ENCODE measurements at regions not wholly inside any gene's neighbourhood (a gene's known extent, or its start where the extent isn't known, plus 50 kb on each side); places are given as distances from the start of the nearest gene placed in this dataset.

DNA sequence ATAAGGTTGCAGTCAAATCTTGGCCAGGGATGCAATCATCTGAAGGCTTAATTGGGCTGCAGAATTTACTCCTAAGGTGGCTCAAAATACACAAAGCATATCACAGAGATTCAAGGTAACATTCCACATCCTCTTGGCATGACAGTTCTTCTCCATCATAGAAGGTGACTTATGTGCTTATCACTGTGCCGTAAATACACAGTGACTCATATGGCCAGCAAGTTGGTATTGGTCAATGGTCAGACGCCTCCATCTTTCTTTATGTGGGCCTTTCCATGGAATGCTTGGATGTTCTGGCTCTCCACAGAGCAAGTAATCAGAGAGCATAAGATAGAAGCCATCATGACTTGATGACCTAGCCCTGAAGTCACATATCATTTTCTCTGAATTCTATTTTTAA is 168.8 kb upstream of the ST8SIA2 start:
- DNase-seq = no peak

DNA sequence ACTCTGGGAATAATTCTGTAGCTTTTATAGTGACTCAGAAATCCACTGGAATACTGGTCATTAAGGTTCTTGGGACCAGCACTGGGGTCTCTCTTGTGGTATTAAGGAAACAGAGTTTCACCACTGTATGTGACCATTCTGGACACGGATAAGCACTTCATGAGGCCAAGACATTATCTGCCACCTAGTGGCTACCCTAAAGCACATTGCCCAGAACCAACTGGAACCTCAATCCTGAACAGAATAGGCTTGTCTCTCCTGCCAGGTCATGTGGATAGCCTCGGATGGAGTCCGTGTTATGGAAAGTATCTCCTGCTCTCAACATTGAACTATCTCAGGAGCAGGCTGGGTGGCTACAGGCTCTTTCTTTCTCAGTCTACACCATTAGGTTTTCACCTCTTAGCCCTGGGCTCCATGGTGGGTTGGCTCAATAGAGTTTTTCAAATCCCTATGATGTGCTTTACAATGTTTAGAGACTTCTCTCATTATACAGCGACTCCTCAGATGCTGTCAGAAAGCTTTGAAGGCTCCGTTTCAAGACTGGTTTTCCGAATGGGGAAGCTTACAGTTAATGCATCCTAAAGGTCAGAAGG is 167.6 kb upstream of the ST8SIA2 start:
- no peak for DNase-seq

DNA sequence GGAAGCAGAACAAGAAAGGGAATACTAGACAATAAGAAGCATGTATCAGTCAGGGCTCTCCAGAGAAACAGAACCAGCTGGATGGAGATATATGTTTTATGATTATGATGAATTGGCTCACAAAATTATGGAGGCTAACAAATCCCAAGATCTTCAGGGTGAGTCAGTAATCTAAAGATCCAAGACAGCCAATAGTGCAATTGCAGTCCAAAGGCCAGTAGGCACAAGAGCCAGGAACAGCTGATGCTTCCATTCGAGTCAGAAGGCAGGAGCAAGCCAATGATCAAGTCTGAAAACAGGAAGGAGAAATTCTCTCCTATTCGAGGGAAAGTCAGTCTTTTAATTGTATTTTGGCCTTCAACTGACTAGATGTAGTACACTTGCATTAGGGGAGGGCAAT is 164.9 kb upstream of the ST8SIA2 start:
- DNase-seq = no peak

DNA sequence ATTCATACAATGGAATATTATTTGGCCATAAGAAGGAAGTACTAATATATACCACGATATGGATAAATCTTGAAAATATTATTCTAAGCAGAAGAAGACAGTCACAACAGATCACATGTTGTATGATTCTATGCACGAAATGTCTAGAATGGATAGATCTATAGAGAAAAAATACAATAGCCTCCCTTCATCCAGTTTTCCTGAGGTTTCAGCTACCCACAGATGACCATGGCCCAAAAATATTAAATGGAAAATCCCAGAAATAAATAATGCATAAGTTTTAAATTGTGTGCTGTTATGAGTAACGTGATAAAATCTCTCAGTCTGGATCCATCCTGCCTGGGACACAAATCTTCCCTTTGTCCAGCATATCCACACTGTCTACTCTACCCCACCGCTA is 162.2 kb upstream of the ST8SIA2 start:
- DNase-seq = no peak

DNA sequence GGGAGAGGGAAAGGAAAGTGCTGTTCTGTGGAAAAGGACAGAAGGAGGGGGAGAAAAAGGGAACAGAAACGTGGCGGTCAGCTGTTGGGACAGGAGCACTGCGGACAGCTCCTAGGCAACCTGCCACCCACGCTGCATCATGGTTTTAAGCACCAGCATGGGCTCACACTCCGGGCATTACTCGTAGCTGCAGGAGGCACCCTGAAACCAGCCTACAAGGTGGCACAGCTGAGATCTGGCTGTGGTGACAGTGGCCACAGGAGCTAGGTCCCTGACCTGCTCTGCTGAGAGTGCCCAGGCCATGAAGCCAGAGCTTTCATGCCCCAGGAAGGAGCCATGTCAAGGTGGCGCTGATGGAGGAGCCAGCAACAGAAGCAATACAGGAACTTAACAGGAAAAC is 161.4 kb upstream of the ST8SIA2 start:
- no peak for DNase-seq

DNA sequence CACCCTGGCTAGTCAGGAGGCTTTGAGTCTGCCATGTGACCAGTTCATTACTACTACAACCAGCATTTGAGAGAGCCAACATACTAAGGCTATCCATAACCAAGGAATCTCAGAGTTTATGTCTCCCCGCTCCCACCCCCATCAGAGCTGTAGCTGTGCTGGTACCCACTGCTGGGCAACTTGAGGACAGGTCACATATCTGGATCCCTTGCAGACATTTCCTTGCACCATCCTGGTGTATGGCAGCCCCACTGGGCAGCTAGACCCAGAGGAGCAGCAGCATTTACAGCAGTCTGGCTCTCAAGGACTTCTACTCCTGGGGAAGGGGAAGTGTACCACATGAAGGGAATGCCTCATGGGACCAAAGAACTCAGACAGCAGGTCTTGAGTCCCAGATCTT is 160.8 kb upstream of the ST8SIA2 start:
- DNase-seq = no peak

DNA sequence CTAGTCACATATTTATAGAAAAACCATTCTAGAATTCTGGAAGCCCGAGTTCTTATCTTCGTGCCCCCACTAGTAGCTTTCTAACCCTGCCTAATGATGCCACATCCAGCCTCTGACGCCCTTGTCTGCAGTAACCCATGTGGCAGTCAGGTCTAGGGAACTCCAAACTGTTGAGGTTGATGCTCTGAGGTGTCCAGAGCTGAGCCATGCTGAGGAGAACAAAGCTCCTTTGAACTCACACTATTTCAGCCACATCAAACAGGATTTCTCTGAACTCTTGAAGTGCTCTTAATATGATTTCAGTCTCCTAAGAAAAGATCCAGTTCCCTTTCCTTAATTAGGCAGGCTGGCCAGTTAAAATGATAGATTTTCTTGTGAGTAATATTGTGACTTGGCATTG is 150.5 kb upstream of the ST8SIA2 start:
- DNase-seq = no peak

DNA sequence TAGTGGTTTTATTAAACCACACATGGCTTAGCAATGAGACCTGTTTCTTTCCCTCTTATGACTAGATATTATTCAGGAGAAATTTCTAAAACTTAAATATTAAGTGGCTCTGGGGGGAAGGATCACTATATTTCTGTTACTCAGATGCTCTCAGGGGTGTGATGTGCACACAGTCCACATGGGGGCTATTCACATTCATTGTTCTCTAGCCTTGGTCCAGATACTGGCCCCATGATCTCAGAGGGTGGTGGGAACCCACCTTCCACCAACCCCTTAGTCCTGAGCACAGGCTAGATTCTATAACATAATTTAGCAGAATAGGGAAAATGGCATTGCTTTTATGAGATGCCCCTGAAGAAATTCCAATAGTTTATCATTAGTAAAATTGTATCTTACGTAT is 149.0 kb upstream of the ST8SIA2 start:
- DNase-seq = no peak

DNA sequence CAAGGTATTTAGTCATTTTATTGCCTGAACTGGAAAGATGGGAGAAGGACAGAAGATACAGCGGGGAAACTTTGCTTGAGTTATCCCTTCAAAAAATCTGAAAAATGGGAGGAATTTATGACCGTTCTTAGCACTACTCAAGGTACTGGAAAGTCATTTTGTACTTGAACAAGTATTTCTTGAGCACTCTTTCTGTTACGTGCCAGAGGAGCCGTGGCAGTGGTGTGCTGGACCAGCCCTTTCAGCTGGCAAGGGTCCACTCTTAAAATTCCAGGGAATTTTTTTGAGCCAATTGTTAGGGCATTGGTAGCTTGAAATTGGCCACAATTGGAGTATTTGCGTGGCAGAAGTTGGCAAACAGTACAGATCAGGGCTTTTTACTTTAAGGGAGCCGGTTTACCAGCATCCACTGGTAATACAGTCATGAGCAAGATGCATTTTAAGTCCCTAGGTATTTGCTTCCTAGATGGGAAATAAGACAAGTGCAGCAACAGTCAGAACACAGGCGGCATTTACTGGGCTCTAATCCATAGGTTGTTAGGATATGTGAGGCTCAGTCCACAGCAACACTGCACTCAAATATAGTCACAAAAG is 145.9 kb upstream of the ST8SIA2 start:
- no peak for DNase-seq

DNA sequence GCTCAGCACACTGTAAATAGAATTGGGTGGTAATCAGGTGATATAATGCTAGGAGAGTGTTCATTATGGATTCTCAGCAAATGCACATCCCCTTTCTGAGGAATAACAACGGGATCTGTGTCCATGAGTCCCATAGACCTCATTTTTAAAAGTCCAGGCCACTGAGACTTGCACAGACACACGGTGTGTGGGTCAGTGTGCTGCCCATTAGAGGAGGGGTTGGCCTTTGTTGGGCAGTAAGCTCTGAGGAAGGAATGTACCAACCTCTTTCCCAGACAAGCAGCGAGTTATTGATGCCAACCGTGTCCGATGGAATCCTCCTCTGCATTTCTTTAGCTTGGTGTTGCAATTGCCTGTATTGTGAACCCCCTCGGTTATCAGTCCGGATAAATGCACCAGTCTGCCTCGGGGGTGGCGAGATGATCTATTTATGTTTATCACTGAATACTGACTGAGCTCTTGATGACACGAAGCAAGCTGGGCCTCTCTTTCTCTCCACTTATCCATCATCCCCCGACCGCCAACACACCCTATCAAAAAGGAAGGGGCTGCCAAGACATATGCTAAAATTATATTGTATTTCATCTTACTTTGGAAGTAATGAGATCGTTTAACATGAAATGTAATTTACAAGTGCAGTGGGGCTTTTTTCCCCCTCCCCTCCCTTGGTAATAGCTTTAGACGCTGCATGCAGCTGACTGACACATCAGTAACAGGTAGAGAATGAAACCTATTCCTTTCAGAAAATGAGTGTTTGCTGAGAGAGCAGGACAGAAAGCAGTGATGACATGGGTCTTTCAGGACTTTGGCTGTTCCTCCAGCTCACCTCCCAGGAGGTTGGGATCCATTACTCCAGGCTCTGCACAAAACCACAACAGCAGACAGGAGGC is 126.6 kb upstream of the ST8SIA2 start:
- DNase-seq = no peak

DNA sequence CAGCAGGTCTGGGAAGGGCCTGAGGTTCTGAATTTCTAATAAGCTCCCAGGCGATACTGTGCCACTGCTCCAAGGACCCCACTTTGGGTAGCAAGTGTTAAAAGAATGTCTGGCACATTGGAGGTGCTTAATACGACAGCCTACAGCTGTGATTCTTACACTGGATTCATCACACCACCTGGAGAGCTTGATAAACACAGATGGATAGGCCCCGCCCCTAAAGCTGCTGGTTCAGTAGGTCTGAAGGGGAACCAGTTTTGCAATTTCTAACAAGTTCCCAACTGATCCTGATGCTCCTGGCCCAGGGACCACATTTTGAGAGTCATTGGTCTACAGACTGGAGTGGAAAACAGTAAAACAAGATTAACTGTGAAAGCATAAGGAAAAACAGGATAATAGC is 124.8 kb upstream of the ST8SIA2 start:
- no peak for DNase-seq

DNA sequence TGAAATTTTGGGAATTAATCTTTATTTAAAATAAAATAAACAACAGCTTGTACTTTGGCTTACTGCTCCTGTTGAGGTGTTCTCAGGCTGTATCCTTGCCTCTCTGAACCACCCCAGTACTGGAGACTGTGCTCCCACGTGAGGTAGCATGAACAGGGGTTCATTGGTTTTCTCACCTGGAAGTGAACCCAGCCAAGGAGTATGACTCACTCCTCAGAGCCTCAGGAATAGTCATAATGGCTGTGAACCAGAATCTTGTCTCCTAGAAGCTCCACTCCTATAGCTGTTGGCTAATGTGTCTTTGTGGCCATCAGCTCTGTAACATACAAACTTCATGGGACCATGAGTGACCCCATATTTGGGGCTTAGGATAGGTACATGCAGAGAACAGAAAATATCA is 122.5 kb upstream of the ST8SIA2 start:
- DNase-seq = no peak

DNA sequence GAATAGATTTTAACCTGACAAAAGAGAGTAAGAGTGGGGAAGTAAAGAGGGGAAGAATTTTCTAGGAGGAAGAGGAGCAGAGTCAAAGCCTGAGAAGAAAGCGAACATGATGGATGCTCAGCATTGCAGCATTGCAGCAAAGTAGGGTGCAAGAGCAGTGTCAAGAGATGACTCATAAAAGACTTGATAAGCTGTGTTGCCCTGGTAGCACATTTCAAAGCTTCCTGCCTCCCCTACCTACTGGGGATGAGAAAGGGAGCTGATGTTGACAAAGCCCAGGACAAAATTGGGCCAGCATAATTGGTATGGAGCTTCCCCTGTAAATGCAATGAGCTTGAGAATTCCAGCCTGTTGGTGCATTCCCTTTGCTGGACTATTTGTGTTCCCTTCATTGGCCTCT is 121.6 kb upstream of the ST8SIA2 start:
- DNase-seq = no peak

DNA sequence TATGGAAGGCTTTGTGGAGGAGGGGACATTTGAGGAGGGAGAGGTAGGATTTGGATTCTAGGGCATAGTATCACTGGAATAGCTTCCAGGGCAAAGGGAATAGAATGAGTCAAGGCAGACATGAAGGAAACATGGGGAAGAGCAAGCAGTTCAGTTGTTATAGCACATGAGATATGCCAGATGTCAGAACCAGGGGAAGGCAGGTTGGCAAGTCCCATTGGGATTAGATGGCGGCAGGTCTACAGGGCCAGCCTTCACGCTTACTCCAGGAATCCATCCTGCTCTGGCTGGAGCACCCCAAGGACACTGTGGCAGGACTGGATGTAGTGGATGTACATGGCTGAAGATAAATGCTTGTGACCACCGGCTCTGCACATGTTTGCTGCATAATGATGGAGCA is 120.4 kb upstream of the ST8SIA2 start:
- no peak for DNase-seq

DNA sequence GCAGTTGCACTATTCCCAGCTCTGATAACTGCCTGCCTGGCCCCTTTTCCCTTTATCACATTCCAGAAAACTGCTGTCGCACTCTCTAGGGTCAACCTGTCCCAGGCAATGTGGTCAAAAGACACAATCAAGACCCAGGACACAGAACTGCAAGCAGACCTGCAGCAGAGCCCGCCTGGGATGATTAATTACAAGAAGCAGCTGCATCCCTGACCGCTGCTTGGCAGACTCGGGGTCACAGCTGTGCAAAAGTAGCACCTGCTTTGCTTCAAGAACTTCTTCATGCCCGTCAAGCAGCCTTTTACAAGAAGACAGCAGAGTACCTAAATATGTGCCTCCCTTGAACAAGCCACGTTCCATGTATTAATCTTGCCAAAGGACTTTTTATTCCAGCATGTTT is 120.0 kb upstream of the ST8SIA2 start:
- DNase-seq = no peak

DNA sequence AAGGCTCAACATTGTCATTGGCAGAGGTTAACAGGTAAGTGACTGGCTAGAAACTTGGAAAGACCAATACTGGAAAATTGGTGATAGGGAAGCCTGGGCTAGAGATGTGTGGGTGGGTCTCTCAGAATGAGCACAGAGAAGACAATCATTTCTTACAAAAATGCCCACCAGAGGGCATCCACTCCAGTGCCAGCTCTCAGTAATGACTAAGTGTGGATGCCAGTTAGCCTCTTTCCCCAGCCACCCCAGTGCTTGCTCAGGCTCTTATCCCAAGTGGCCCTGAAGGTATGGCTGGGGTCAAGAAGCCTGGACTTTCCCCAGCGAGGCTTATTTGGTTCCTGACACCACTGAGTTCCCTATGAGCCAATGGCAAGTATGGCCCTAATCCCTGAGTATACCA is 115.9 kb upstream of the ST8SIA2 start:
- DNase-seq = no peak

DNA sequence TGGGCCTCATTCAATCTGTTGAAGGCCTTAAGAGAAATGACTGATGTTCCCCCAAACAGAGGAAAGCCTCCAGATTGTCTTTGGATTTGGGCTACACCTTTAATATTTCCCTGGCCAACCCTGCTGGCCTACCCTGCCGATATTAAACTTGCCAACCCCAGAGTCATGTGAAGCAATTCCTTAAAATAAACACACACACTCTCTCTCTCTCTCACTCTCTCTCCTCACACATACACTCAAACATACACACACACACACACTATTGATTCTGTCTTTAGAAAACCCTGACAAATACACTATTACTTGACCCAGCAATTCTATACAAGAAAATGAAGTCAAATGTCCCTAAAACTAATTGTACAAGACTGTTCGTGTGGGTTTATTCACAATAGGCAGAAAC is 109.9 kb upstream of the ST8SIA2 start:
- no peak for DNase-seq

DNA sequence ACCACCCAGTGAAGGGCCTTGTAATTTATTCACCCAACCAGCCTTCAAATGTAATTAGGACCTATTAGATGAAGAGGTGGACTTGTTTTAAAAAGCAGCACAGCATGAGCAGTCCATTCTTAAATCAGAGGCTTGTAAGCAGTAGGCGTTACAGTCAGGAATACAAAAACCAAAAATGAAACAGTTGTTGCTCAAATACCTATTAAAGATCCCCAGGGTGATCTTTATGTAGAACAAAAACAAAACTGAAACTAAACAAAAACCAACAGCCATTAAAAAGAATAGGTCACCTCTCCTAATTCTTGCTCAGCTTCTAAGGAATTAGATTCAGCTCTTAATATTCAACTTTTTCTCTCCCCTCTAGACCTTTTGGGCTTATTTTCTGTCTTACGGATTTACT is 104.9 kb upstream of the ST8SIA2 start:
- DNase-seq = no peak

DNA sequence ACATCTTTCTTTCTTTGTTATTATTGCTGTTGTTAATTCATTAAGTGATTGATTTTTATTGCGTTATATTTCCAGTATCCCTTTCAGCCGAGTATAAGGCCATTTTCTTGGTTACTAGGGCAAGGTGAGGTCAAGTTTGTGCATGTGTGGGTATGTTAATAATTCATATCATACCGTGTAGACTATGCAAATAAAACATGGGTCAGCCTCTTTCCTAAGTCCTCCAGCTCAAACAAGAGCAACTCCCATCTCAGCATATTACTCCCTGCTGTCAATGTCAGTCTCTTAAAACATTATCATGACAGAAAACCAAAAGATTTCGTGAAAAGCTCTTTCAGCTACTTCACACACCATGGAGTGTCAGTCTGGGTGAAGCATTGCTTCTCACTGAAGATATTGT is 103.9 kb upstream of the ST8SIA2 start:
- no peak for DNase-seq

DNA sequence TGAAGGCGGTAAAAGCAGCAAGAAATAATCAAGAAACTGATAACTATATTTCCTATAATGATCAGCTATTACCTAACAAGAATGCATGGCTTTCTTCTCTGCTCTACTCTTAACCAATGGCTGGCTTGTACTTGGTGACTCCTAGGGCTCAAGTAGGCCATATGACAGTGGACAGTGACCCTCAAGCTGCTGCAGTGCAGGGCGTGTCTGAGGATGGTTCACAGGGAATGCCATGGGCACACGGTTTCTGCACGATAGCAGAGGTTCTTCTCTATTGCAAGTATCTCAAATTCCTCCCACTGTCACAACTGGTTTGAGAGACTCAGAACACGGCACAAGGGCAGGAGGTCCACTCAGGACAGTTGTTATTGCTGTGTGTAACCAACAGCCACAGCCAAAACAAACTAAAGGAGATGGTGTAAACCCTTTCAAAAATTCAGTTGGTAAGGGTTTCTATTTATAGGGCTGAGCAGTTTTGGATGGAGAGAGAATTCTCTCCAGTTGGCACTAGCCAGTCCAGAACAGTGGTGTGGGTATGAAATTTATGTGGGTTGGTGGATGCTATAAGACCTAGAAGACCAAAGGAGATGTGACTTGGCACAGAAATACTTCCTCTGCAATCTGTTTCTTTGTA is 103.2 kb upstream of the ST8SIA2 start:
- DNase-seq = no peak

DNA sequence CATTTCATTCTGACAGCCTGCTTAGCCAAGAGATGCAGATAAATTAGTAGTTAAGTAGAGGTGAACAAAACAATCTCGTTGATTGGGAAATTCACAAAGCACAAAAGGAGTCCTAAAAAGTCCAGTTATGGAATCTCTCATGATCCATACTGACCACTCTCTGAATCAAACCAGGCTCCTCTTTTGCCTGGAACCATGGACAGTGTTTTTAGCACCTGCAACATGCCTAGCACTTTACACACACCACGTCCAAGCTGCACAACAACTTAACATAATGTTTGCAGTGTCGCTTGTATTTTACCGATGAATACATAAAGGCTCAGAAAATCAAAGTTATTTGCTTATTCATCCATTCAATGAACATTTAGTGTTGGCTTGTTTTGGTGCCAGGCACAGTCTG is 101.8 kb upstream of the ST8SIA2 start:
- no peak for DNase-seq

DNA sequence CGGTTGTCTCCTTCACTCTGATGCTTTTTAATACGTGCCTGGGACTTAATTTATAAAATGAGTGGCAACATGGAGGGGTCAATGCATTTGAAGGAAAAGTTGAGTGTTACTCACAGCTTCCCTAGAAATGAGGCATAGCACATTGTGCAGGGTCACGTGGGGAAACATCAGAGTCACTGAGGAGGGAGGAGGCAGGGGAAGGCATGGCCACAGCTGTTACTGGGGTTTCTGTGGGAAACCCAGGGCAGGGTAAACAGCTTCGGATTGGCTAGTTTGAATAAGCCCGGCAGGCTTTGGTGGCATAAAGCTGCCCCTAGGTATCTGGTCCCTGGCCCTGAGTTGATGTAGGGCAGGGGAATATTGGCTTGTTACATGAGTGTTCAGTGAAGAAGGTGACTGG is 98.9 kb upstream of the ST8SIA2 start:
- no peak for DNase-seq

DNA sequence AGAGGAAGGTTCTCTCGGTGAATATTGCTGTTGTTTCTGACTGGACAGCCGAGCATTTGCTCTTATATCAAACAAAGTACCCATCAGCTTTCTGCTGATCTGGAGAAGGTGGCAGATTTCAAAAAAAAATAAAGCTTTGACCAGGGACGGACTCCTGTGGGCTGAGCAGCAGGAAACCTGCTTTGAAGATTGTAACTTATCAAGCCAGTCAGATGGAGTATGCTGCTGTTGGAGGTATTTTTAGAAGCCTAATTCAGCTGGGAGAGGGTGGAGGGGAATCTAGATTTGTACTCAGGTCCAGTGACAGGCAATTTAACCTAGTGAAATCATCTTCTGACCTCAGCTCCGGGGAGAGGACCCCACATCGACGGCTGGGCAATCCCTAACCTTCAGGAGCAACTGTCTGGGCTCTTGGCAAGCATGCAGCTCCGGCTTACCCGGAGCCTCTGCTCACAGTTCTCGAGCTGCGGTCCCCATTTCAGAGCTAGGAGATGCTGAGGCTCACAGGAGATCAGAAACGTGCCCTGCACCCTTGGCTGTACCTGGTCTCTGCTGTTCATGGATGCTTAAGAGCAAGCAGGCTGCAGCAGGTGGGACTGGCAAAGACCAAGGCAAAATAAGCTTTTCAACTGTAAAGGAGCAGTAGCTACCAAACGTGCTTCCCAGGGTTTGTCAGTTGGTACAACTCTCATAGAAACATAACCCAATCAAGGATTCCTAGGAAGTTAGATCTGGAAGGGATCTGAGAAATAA is 89.3 kb upstream of the ST8SIA2 start:
- no peak for DNase-seq
